AG04449 (cell line): ENCODE measurements at regions not wholly inside any gene's neighbourhood (a gene's known extent, or its start where the extent isn't known, plus 50 kb on each side); places are given as distances from the start of the nearest gene placed in this dataset.

Experiments used
- CTCF ChIA-PET: fragments of 350-600 bp; formaldehyde crosslinking; extraction: SDS; loops from one replicate; lab custom pipeline; 2021; ENCODE audit warnings: antibody characterized with exemption; lab: Yijun Ruan, JAX
- POLR2A ChIA-PET: fragments of 400-600, 350-600 bp; formaldehyde crosslinking; extraction: SDS; loops from one replicate; lab custom pipeline; 2020; ENCODE audit warnings: antibody characterized with exemption, inconsistent platforms; lab: Yijun Ruan, JAX
- DNase-seq: peaks from one replicate; pipeline ENCODE4 v3.0.0-alpha.2; 2010; ENCODE audit warnings: low read depth, low spot score
- H3K4me3 ChIP-seq: 2 replicates; pipeline ENCODE4 v1.5.1; 2011; ENCODE audit warnings: low read depth, mild to moderate bottlenecking, control low read depth, low read length
- CTCF ChIP-seq: IDR thresholded peaks from one replicate; pipeline ENCODE4 v1.5.1; 2011; ENCODE audit warnings: mild to moderate bottlenecking, moderate library complexity, low read length, control low read depth, inconsistent platforms; ENCODE audit not compliant: insufficient read depth; ENCODE audit errors: missing control alignments

- CTCF ChIA-PET, result no interaction called here
- no peak overlapping the region for H3K4me3 ChIP-seq
- POLR2A ChIA-PET, result no interaction called here
- TF ChIP-seq CTCF, result no peak
- no peak for DNase-seq
These were observed 127.9 kb upstream of the PPP3CA start for GRCh38 chr4:101475246-101475645.

- TF ChIP-seq CTCF, result no peak
- no peak for DNase-seq
- H3K4me3 ChIP-seq, result no peak overlapping the region
- ChIA-PET CTCF (no interaction called here), POLR2A (no interaction called here)
These were observed 123.9 kb upstream of the PPP3CA start for GRCh38 chr4:101471201-101471600.

GRCh38 chr4:101464596-101464995 is 117.3 kb upstream of the PPP3CA start:
- H3K4me3 ChIP-seq, result no peak overlapping the region
- CTCF ChIA-PET, result no interaction called here
- POLR2A ChIA-PET, result no interaction called here
- TF ChIP-seq CTCF, result no peak
- no peak for DNase-seq

GRCh38 chr4:101458914-101459313 is 111.6 kb upstream of the PPP3CA start:
- H3K4me3 ChIP-seq, result no peak overlapping the region
- TF ChIP-seq CTCF, result no peak
- ChIA-PET CTCF (no interaction called here), POLR2A (no interaction called here)
- no peak for DNase-seq

GRCh38 chr4:101458473-101458872 is 111.1 kb upstream of the PPP3CA start:
- ChIA-PET CTCF (no interaction called here), POLR2A (no interaction called here)
- DNase-seq, result no peak
- TF ChIP-seq CTCF, result no peak
- H3K4me3 ChIP-seq, result no peak overlapping the region

- no peak overlapping the region for H3K4me3 ChIP-seq
- no peak for TF ChIP-seq CTCF
- ChIA-PET CTCF (no interaction called here), POLR2A (no interaction called here)
- no peak for DNase-seq
These were observed 103.8 kb upstream of the PPP3CA start for GRCh38 chr4:101451086-101451485.
